A673 (cell line): ENCODE measurements at regions not wholly inside any gene's neighbourhood (a gene's known extent, or its start where the extent isn't known, plus 50 kb on each side); places are given as distances from the start of the nearest gene placed in this dataset.

Experiments
- CTCF ChIP-seq: fragments of 300-800, 200-600 bp; sonication (generic); conservative IDR thresholded peaks from 2 replicates; pipeline ENCODE4 v1.5.1; 2017; ENCODE audit warnings: low read depth, mild to moderate bottlenecking, antibody characterized with exemption, low read length, moderate library complexity, mixed read lengths
- EZH2 ChIP-seq: fragments of 200-600 bp; sonication (generic); IDR thresholded peaks from 2 replicates; pipeline ENCODE4 v1.6.1; 2017; ENCODE audit warnings: borderline replicate concordance, low read depth, mild to moderate bottlenecking, mixed read lengths, antibody characterized with exemption, low read length; ENCODE audit not compliant: poor library complexity, severe bottlenecking

GRCh38 chr3:66099541-66100065 is 60.9 kb upstream of the MAGI1 start:
- no peak for TF ChIP-seq CTCF
- TF ChIP-seq EZH2: no peak
